ENCODE measurements at regions not wholly inside any gene's neighbourhood (a gene's known extent, or its start where the extent isn't known, plus 50 kb on each side); places are given as distances from the start of the nearest gene placed in this dataset.
"Not testable (repeated sequence)": the region's sequence is repeated elsewhere in the genome, so short reads cannot be mapped to it uniquely, and the experiment has no call there.

GRCh38 chr22:34620832-34621231 is 445.1 kb upstream of the ISX start:
- no peak overlapping the region for H3K27ac ChIP-seq
- no peak for DNase-seq
- H3K36me3 ChIP-seq = no peaks in the 10 kb centered on the region
- H3K4me3 ChIP-seq (ENCODE audit: low read depth, low read length) = no peak overlapping the region
- no peaks in the 10 kb centered on the region for H3K9me3 ChIP-seq (ENCODE audit: severe bottlenecking)
- TF ChIP-seq CTCF (IDR thresholded peaks at IDR 0.05; ENCODE audit: low read depth, low read length) = no peak
- H3K27me3 ChIP-seq (ENCODE audit: insufficient read depth, low read depth, severe bottlenecking) = no peaks in the 10 kb centered on the region

GRCh38 chr22:34622602-34623001 is 443.4 kb upstream of the ISX start:
- no peak overlapping the region for H3K27ac ChIP-seq
- H3K36me3 ChIP-seq = no peaks in the 10 kb centered on the region
- no peaks in the 10 kb centered on the region for H3K27me3 ChIP-seq (ENCODE audit: insufficient read depth, low read depth, severe bottlenecking)
- H3K9me3 ChIP-seq (ENCODE audit: severe bottlenecking) = peaks cover 2% of the 10 kb centered on the region
- DNase-seq = no peak
- TF ChIP-seq CTCF (IDR thresholded peaks at IDR 0.05; ENCODE audit: low read depth, low read length) = no peak
- H3K4me3 ChIP-seq (ENCODE audit: low read depth, low read length) = no peak overlapping the region

GRCh38 chr22:34623580-34623979 is 442.4 kb upstream of the ISX start:
- H3K36me3 ChIP-seq = no peaks in the 10 kb centered on the region
- H3K27me3 ChIP-seq (ENCODE audit: insufficient read depth, low read depth, severe bottlenecking) = no peaks in the 10 kb centered on the region
- H3K4me3 ChIP-seq (ENCODE audit: low read depth, low read length) = no peak overlapping the region
- peaks cover 2% of the 10 kb centered on the region for H3K9me3 ChIP-seq (ENCODE audit: severe bottlenecking)
- no peak for DNase-seq
- no peak for TF ChIP-seq CTCF (IDR thresholded peaks at IDR 0.05; ENCODE audit: low read depth, low read length)
- H3K27ac ChIP-seq = no peak overlapping the region

GRCh38 chr22:34625892-34626291 is 440.1 kb upstream of the ISX start:
- not testable (repeated sequence) for H3K27ac ChIP-seq; H3K27me3 ChIP-seq (ENCODE audit: insufficient read depth, low read depth, severe bottlenecking); H3K9me3 ChIP-seq (ENCODE audit: severe bottlenecking); DNase-seq; H3K4me3 ChIP-seq (ENCODE audit: low read depth, low read length); H3K36me3 ChIP-seq

- no peaks in the 10 kb centered on the region for H3K36me3 ChIP-seq
- no peak overlapping the region for H3K4me3 ChIP-seq (ENCODE audit: low read depth, low read length)
- H3K9me3 ChIP-seq (ENCODE audit: severe bottlenecking) = no peaks in the 10 kb centered on the region
- no peaks in the 10 kb centered on the region for H3K27me3 ChIP-seq (ENCODE audit: insufficient read depth, low read depth, severe bottlenecking)
- DNase-seq = no peak
- no peak overlapping the region for H3K27ac ChIP-seq
- TF ChIP-seq CTCF (IDR thresholded peaks at IDR 0.05; ENCODE audit: low read depth, low read length) = no peak
These were observed 427.8 kb upstream of the ISX start for GRCh38 chr22:34638128-34638527.

GRCh38 chr22:34639911-34640310 is 426.0 kb upstream of the ISX start:
- no peaks in the 10 kb centered on the region for H3K27me3 ChIP-seq (ENCODE audit: insufficient read depth, low read depth, severe bottlenecking)
- H3K9me3 ChIP-seq (ENCODE audit: severe bottlenecking) = no peaks in the 10 kb centered on the region
- DNase-seq = no peak
- no peak for TF ChIP-seq CTCF (IDR thresholded peaks at IDR 0.05; ENCODE audit: low read depth, low read length)
- H3K4me3 ChIP-seq (ENCODE audit: low read depth, low read length) = no peak overlapping the region
- H3K27ac ChIP-seq = no peak overlapping the region
- no peaks in the 10 kb centered on the region for H3K36me3 ChIP-seq

Measured in WERI-Rb-1 (cell line).